ENCODE measurements at regions not wholly inside any gene's neighbourhood (a gene's known extent, or its start where the extent isn't known, plus 50 kb on each side); places are given as distances from the start of the nearest gene placed in this dataset.

DNA sequence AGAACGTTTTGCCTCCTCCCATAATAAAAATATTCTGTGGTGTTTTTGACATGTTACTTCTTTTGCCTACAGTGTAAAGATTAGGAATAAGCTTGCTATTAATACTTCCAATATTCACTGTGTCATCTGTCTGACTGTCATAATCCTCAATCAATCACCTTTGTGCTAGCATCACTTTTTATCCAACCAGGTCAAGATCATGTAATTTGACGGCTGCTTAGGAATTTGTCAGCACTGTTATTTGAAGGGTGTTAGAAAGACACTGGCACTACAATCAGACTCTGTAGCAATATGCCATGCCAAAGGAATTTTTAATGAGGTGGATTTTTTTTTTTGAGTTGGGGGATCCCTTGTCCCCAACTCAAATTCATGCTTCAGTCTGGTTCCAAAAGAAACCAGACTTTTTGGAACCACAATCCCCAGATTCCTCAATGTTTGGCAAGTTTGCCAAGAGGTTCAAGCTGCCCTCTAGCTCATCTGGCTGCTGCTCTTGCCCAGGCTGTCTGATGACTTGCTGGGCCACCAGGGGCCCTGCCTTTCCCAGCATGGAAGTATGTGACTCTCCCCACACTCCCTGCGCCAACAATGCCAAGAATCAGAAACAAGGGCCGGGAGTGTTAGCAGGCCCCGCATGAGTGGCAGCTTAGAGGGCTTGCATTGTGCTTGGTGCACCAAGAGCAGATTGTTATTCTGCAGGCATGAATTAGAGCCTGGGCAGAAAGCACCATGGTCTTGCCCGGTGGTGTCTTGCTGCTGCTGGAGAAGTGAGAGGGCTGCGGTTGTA, 58.6 kb upstream of the TSC22D2 start:
- H3K4me3 ChIP-seq = no peak overlapping the region
- DNase-seq = no peak
- H3K27me3 ChIP-seq = no peaks in the 10 kb centered on the region
- ATAC-seq = peak in 1 of 4 donors; percentile 21
- H3K9me3 ChIP-seq = no peaks in the 10 kb centered on the region
- intact Hi-C loops (cut with DNase I) = no loop called here
- no peak for TF ChIP-seq CTCF (IDR thresholded peaks at IDR 0.05)
- no peaks in the 10 kb centered on the region for H3K36me3 ChIP-seq
- no peak for FAIRE-seq
- WGBS, 2 donors = 71 to 72% methylated on average over 7 of the region's 7 CpGs
- no peak overlapping the region for H3K27ac ChIP-seq
- no peaks in the 10 kb centered on the region for H3K4me1 ChIP-seq

DNA sequence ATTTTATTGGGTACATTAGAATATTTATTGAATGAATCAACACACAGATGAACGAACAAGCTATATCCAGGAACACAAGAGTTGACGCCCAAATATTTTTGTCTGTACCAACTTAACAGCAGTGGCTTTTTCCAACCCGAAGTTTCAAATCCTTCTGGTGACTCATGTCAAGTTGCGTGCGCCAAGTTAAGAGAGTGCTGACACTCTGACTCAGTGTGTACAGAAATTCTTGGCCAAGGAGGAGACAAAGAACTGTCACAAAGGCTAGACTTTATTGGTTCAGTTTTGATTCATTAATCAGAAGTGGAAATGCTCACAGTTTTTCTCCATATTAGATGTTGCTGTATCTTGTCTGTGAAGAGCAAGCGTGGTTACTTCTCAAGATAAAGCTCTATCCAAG, 59.6 kb upstream of the TSC22D2 start:
- Histone ChIP-seq H3K27ac (no peak overlapping the region), H3K4me1 (no peaks in the 10 kb centered on the region), H3K27me3 (no peaks in the 10 kb centered on the region), H3K4me3 (no peak overlapping the region), H3K36me3 (no peaks in the 10 kb centered on the region), H3K9me3 (no peaks in the 10 kb centered on the region)
- DNase-seq (no peak), FAIRE-seq (no peak), ATAC-seq (peak; percentile 63 to 93 (median 76))
- intact Hi-C loops (cut with DNase I) = no loop called here
- TF ChIP-seq CTCF (IDR thresholded peaks at IDR 0.05) = no peak
- WGBS, 2 donors = 41 to 46% methylated on average over 6 of the region's 6 CpGs

GRCh38 chr3:150346981-150347863, 60.9 kb upstream of the TSC22D2 start:
- no peak for TF ChIP-seq CTCF (IDR thresholded peaks at IDR 0.05)
- DNase-seq = no peak
- WGBS, 2 donors = 81 to 85% methylated on average over 10 of the region's 10 CpGs
- Histone ChIP-seq H3K9me3 (no peaks in the 10 kb centered on the region), H3K27ac (no peak overlapping the region), H3K4me1 (no peaks in the 10 kb centered on the region), H3K36me3 (no peaks in the 10 kb centered on the region), H3K27me3 (no peaks in the 10 kb centered on the region), H3K4me3 (no peak overlapping the region)
- FAIRE-seq = no peak
- intact Hi-C loops (cut with DNase I) = no loop called here
- ATAC-seq = no peak

DNA sequence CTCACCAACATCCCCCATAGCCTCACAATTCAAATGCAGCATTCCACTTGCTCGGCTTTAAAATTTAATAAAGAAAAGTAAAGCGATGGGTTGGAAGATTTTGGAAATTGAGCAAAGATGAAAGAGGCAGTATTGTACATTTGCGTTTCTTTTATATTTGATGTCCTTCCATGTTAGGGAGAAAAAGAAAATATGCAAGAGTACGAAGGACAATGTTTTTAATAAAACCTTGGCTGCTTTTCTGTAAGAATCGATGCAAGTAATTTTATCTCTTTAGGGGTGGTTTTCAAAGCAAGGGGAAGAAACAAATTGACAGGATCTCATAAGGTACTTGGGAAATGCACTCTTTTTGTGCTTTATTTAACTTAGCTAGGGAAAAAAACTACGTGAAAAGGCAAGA, 61.8 kb upstream of the TSC22D2 start:
- H3K27ac ChIP-seq = no peak overlapping the region
- FAIRE-seq = no peak
- ATAC-seq = no peak
- no peaks in the 10 kb centered on the region for H3K36me3 ChIP-seq
- 80 to 82% methylated on average over 6 of the region's 6 CpGs for WGBS, 2 donors
- H3K4me1 ChIP-seq = no peaks in the 10 kb centered on the region
- H3K27me3 ChIP-seq = no peaks in the 10 kb centered on the region
- no peak for TF ChIP-seq CTCF (IDR thresholded peaks at IDR 0.05)
- intact Hi-C loops (cut with DNase I) = no loop called here
- no peaks in the 10 kb centered on the region for H3K9me3 ChIP-seq
- no peak overlapping the region for H3K4me3 ChIP-seq
- DNase-seq = no peak
